Chondrocyte (in vitro differentiated cells): ENCODE measurements at regions not wholly inside any gene's neighbourhood (a gene's known extent, or its start where the extent isn't known, plus 50 kb on each side); places are given as distances from the start of the nearest gene placed in this dataset.

Source experiments
- DNase-seq: peaks from one replicate; pipeline ENCODE4 v3.0.0; 2021; ENCODE audit warnings: mixed read lengths, low spot score
- H3K27ac Mint-ChIP-seq: one replicate; pipeline ENCODE4 v1.8.0; 2021; ENCODE audit warnings: mild to moderate bottlenecking, moderate library complexity, mixed read lengths; ENCODE audit not compliant: unreplicated experiment
- H3K27me3 Mint-ChIP-seq: 2 replicates; pipeline ENCODE4 v1.8.0; 2021; ENCODE audit warnings: low read depth, mixed read lengths
- H3K36me3 Mint-ChIP-seq: 2 replicates; pipeline ENCODE4 v1.8.0; 2021; ENCODE audit warnings: low read depth, mixed read lengths
- H3K4me1 Mint-ChIP-seq: 2 replicates; pipeline ENCODE4 v1.8.0; 2021; ENCODE audit warnings: low read depth, mild to moderate bottlenecking, mixed read lengths
- H3K4me3 Mint-ChIP-seq: one replicate; pipeline ENCODE4 v1.8.0; 2021; ENCODE audit warnings: mild to moderate bottlenecking, moderate library complexity, mixed read lengths; ENCODE audit not compliant: unreplicated experiment
- H3K9me3 Mint-ChIP-seq: 2 replicates; pipeline ENCODE4 v1.8.0; 2021; ENCODE audit warnings: low read depth, mixed read lengths
- CTCF ChIP-seq: fragments of 200-600 bp; sonication (generic); IDR thresholded peaks from 2 replicates; pipeline ENCODE4 v1.5.0; 2021; ENCODE audit warnings: antibody characterized with exemption, mild to moderate bottlenecking, moderate library complexity

GRCh38 chr2:217570394-217570793 lies 432.4 kb downstream of the TNS1 start:
- DNase-seq: no peak
- H3K9me3 Mint-ChIP-seq: peaks cover 8% of the 10 kb centered on the region
- TF ChIP-seq CTCF: no peak
- no peaks in the 10 kb centered on the region for H3K36me3 Mint-ChIP-seq
- H3K27me3 Mint-ChIP-seq: no peaks in the 10 kb centered on the region
- no peak overlapping the region for H3K4me3 Mint-ChIP-seq
- H3K27ac Mint-ChIP-seq: no peak overlapping the region
- H3K4me1 Mint-ChIP-seq: peaks cover 34% of the 10 kb centered on the region

GRCh38 chr2:217568289-217568971 lies 434.4 kb downstream of the TNS1 start:
- no peaks in the 10 kb centered on the region for H3K27me3 Mint-ChIP-seq
- H3K9me3 Mint-ChIP-seq: peaks cover 4% of the 10 kb centered on the region
- H3K36me3 Mint-ChIP-seq: no peaks in the 10 kb centered on the region
- H3K27ac Mint-ChIP-seq: peak overlapping the region; percentile 69
- TF ChIP-seq CTCF: no peak
- no peak overlapping the region for H3K4me3 Mint-ChIP-seq
- peaks cover 30% of the 10 kb centered on the region for H3K4me1 Mint-ChIP-seq
- no peak for DNase-seq

GRCh38 chr2:217563565-217563964 lies 439.2 kb downstream of the TNS1 start:
- TF ChIP-seq CTCF: no peak
- H3K4me1 Mint-ChIP-seq: peaks cover 7% of the 10 kb centered on the region
- H3K4me3 Mint-ChIP-seq: no peak overlapping the region

GRCh38 chr2:217562871-217563480 lies 439.8 kb downstream of the TNS1 start:
- Mint-ChIP-seq H3K4me1 (peaks cover 5% of the 10 kb centered on the region), H3K4me3 (no peak overlapping the region), H3K36me3 (peaks cover 4% of the 10 kb centered on the region), H3K27me3 (no peaks in the 10 kb centered on the region), H3K27ac (no peak overlapping the region), H3K9me3 (peaks cover 18% of the 10 kb centered on the region)
- no peak for DNase-seq
- TF ChIP-seq CTCF: no peak

More at GRCh38 chr2:217563565-217563964, 439.2 kb downstream of the TNS1 start:
- no peak for DNase-seq
- H3K9me3 Mint-ChIP-seq: peaks cover 18% of the 10 kb centered on the region
- H3K27ac Mint-ChIP-seq: no peak overlapping the region
- H3K27me3 Mint-ChIP-seq: no peaks in the 10 kb centered on the region
- peaks cover 4% of the 10 kb centered on the region for H3K36me3 Mint-ChIP-seq

GRCh38 chr2:217559084-217559483 lies 443.7 kb downstream of the TNS1 start:
- DNase-seq: no peak
- Mint-ChIP-seq H3K4me3 (no peak overlapping the region), H3K27me3 (no peaks in the 10 kb centered on the region), H3K4me1 (peaks cover 32% of the 10 kb centered on the region), H3K27ac (no peak overlapping the region), H3K9me3 (peaks cover 18% of the 10 kb centered on the region), H3K36me3 (peaks cover 4% of the 10 kb centered on the region)
- TF ChIP-seq CTCF: no peak
